HS-27A (cell line): ENCODE measurements at regions not wholly inside any gene's neighbourhood (a gene's known extent, or its start where the extent isn't known, plus 50 kb on each side); places are given as distances from the start of the nearest gene placed in this dataset.

Source experiments
- DNase-seq: peaks from one replicate; pipeline ENCODE4 v3.0.0-alpha.2; 2012; ENCODE audit warnings: low read depth, missing footprints

- no peak for DNase-seq
These were observed 406.9 kb upstream of the CDH4 start for GRCh38 chr20:60845146-60845545.

GRCh38 chr20:60851826-60852704, 400.0 kb upstream of the CDH4 start:
- no peak for DNase-seq

GRCh38 chr20:60857708-60858107, 394.4 kb upstream of the CDH4 start:
- no peak for DNase-seq

- no peak for DNase-seq
These were observed 389.5 kb upstream of the CDH4 start for GRCh38 chr20:60862601-60863000.

GRCh38 chr20:60863548-60863947, 388.5 kb upstream of the CDH4 start:
- no peak for DNase-seq

- no peak for DNase-seq
These were observed 384.5 kb upstream of the CDH4 start for GRCh38 chr20:60867589-60867988.

GRCh38 chr20:60868316-60868891, 383.7 kb upstream of the CDH4 start:
- no peak for DNase-seq

GRCh38 chr20:60869087-60869486, 383.0 kb upstream of the CDH4 start:
- no peak for DNase-seq

- no peak for DNase-seq
These were observed 382.4 kb upstream of the CDH4 start for GRCh38 chr20:60869625-60870024.

- DNase-seq, result no peak
These were observed 382.0 kb upstream of the CDH4 start for GRCh38 chr20:60870040-60870439.

- no peak for DNase-seq
These were observed 379.8 kb upstream of the CDH4 start for GRCh38 chr20:60872224-60872623.

GRCh38 chr20:60877071-60877857, 374.8 kb upstream of the CDH4 start:
- no peak for DNase-seq

- no peak for DNase-seq
These were observed 369.2 kb upstream of the CDH4 start for GRCh38 chr20:60882836-60883235.

GRCh38 chr20:60883496-60883895, 368.6 kb upstream of the CDH4 start:
- no peak for DNase-seq

GRCh38 chr20:60884277-60884676, 367.8 kb upstream of the CDH4 start:
- no peak for DNase-seq

GRCh38 chr20:60888771-60889170, 363.3 kb upstream of the CDH4 start:
- no peak for DNase-seq

- no peak for DNase-seq
These were observed 359.8 kb upstream of the CDH4 start for GRCh38 chr20:60892095-60892813.

GRCh38 chr20:60894091-60894490, 358.0 kb upstream of the CDH4 start:
- no peak for DNase-seq

- DNase-seq, result no peak
These were observed 356.5 kb upstream of the CDH4 start for GRCh38 chr20:60895363-60896079.

- DNase-seq, result no peak
These were observed 354.1 kb upstream of the CDH4 start for GRCh38 chr20:60897976-60898375.

- no peak for DNase-seq
These were observed 352.7 kb upstream of the CDH4 start for GRCh38 chr20:60899320-60899719.

GRCh38 chr20:60900618-60901017, 351.4 kb upstream of the CDH4 start:
- DNase-seq, result no peak
